ENCODE measurements at regions not wholly inside any gene's neighbourhood (a gene's known extent, or its start where the extent isn't known, plus 50 kb on each side); places are given as distances from the start of the nearest gene placed in this dataset.

GRCh38 chr2:21466341-21466927 lies 342.7 kb downstream of the TDRD15 start:
- TF ChIP-seq E2F5 (CRISPR knock-in tag; IDR thresholded peaks at IDR 0.05) (no peak), SP1 (CRISPR knock-in tag; conservative IDR thresholded peaks at IDR 0.05) (no peak), ZNF416 (CRISPR knock-in tag; IDR thresholded peaks at IDR 0.05) (no peak), MAX (CRISPR knock-in tag; IDR thresholded peaks at IDR 0.05) (no peak), E2F1 (CRISPR knock-in tag; IDR thresholded peaks at IDR 0.05) (no peak), NR2C2 (CRISPR knock-in tag; IDR thresholded peaks at IDR 0.05) (no peak)

Data from WTC11 (cell line).